A549 (cell line): ENCODE measurements at regions not wholly inside any gene's neighbourhood (a gene's known extent, or its start where the extent isn't known, plus 50 kb on each side); places are given as distances from the start of the nearest gene placed in this dataset.

Experiments used
- CEBPB ChIP-seq, 2 experiments: fragments of >200 bp in 1 of 2; sonication (Bioruptor Twin) in 1 of 2; formaldehyde crosslinking in 1 of 2; IDR thresholded peaks; 2 replicates each; pipeline ENCODE4 v1.6.1; 2012 to 2016
- CTCF ChIP-seq: fragments of >200 bp; sonication (Bioruptor Twin); formaldehyde crosslinking; IDR thresholded peaks from 3 replicates; pipeline ENCODE4 v1.5.1; 2016
- EP300 ChIP-seq, 2 experiments: fragments of >200 bp; sonication (Bioruptor Twin); formaldehyde crosslinking; IDR thresholded peaks; 2 replicates in 1 of 2; 3 replicates in 1 of 2; pipeline ENCODE4 v1.6.1; 2016 to 2017
- MAX ChIP-seq: IDR thresholded peaks from 2 replicates; pipeline ENCODE4 v1.6.1; 2012
- MYC ChIP-seq: IDR thresholded peaks from 2 replicates; pipeline ENCODE4 v1.6.1; 2012; ENCODE audit warnings: mild to moderate bottlenecking, inconsistent platforms, low read length, improper control_type of control experiment, borderline replicate concordance
- POLR2A ChIP-seq: IDR thresholded peaks from 2 replicates; pipeline ENCODE4 v1.6.1; 2012; ENCODE audit warnings: mild to moderate bottlenecking, low read length
- RNF2 ChIP-seq: fragments of 200-600 bp; sonication (generic); IDR thresholded peaks from 2 replicates; pipeline ENCODE4 v1.6.1; 2016; ENCODE audit warnings: low read depth, mild to moderate bottlenecking, antibody characterized with exemption, moderate library complexity, borderline replicate concordance
- SREBF2 ChIP-seq: fragments of 450-650 bp; IDR thresholded peaks from 2 replicates; pipeline ENCODE4 v1.6.1; 2014; ENCODE audit warnings: mild to moderate bottlenecking, moderate library complexity

- no peak for TF ChIP-seq CTCF
- TF ChIP-seq MAX = no peak
- no peak for TF ChIP-seq RNF2
- TF ChIP-seq EP300 (IDR thresholded peaks at IDR 0.05) = no peak
- TF ChIP-seq MYC = no peak
- no peak for TF ChIP-seq CEBPB (IDR thresholded peaks at IDR 0.05)
- no peak for TF ChIP-seq POLR2A
- TF ChIP-seq SREBF2 = no peak
Measured at GRCh38 chr21:18782721-18783120, 379.1 kb upstream of the TMPRSS15 start.
